ENCODE measurements at regions not wholly inside any gene's neighbourhood (a gene's known extent, or its start where the extent isn't known, plus 50 kb on each side); places are given as distances from the start of the nearest gene placed in this dataset.

DNA sequence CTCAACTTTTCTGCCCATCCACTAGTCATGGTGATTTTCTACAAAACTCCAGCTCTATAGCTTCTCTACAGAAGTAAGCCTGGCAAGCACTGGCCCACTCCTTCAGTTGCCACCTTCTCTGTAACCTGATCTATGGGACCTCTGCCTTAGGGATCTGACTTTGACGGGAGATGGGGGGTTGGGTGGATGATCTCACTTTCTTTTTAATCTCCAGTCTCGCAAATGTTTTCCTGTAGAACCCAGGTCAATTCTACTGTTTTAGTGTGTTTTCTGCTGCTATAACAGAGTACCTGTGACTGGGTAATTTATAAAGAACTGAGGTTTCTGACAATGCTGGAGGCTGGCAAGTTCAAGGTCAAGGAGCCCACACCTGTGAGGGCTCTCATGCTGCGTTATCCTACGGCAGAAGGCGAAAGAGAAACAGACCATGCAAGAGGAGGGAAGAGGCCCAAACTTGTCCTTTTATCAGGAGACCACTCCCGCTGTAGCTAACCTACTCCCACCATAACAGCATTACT is 189.9 kb upstream of the THRB start (continued):
- TF ChIP-seq, protein P1, sequence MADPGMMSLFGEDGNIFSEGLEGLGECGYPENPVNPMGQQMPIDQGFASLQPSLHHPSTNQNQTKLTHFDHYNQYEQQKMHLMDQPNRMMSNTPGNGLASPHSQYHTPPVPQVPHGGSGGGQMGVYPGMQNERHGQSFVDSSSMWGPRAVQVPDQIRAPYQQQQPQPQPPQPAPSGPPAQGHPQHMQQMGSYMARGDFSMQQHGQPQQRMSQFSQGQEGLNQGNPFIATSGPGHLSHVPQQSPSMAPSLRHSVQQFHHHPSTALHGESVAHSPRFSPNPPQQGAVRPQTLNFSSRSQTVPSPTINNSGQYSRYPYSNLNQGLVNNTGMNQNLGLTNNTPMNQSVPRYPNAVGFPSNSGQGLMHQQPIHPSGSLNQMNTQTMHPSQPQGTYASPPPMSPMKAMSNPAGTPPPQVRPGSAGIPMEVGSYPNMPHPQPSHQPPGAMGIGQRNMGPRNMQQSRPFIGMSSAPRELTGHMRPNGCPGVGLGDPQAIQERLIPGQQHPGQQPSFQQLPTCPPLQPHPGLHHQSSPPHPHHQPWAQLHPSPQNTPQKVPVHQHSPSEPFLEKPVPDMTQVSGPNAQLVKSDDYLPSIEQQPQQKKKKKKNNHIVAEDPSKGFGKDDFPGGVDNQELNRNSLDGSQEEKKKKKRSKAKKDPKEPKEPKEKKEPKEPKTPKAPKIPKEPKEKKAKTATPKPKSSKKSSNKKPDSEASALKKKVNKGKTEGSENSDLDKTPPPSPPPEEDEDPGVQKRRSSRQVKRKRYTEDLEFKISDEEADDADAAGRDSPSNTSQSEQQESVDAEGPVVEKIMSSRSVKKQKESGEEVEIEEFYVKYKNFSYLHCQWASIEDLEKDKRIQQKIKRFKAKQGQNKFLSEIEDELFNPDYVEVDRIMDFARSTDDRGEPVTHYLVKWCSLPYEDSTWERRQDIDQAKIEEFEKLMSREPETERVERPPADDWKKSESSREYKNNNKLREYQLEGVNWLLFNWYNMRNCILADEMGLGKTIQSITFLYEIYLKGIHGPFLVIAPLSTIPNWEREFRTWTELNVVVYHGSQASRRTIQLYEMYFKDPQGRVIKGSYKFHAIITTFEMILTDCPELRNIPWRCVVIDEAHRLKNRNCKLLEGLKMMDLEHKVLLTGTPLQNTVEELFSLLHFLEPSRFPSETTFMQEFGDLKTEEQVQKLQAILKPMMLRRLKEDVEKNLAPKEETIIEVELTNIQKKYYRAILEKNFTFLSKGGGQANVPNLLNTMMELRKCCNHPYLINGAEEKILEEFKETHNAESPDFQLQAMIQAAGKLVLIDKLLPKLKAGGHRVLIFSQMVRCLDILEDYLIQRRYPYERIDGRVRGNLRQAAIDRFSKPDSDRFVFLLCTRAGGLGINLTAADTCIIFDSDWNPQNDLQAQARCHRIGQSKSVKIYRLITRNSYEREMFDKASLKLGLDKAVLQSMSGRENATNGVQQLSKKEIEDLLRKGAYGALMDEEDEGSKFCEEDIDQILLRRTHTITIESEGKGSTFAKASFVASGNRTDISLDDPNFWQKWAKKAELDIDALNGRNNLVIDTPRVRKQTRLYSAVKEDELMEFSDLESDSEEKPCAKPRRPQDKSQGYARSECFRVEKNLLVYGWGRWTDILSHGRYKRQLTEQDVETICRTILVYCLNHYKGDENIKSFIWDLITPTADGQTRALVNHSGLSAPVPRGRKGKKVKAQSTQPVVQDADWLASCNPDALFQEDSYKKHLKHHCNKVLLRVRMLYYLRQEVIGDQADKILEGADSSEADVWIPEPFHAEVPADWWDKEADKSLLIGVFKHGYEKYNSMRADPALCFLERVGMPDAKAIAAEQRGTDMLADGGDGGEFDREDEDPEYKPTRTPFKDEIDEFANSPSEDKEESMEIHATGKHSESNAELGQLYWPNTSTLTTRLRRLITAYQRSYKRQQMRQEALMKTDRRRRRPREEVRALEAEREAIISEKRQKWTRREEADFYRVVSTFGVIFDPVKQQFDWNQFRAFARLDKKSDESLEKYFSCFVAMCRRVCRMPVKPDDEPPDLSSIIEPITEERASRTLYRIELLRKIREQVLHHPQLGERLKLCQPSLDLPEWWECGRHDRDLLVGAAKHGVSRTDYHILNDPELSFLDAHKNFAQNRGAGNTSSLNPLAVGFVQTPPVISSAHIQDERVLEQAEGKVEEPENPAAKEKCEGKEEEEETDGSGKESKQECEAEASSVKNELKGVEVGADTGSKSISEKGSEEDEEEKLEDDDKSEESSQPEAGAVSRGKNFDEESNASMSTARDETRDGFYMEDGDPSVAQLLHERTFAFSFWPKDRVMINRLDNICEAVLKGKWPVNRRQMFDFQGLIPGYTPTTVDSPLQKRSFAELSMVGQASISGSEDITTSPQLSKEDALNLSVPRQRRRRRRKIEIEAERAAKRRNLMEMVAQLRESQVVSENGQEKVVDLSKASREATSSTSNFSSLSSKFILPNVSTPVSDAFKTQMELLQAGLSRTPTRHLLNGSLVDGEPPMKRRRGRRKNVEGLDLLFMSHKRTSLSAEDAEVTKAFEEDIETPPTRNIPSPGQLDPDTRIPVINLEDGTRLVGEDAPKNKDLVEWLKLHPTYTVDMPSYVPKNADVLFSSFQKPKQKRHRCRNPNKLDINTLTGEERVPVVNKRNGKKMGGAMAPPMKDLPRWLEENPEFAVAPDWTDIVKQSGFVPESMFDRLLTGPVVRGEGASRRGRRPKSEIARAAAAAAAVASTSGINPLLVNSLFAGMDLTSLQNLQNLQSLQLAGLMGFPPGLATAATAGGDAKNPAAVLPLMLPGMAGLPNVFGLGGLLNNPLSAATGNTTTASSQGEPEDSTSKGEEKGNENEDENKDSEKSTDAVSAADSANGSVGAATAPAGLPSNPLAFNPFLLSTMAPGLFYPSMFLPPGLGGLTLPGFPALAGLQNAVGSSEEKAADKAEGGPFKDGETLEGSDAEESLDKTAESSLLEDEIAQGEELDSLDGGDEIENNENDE (IDR thresholded peaks at IDR 0.05; ENCODE audit: insufficient replicate concordance, low read length), result no peak
- TF ChIP-seq SP4 (IDR thresholded peaks at IDR 0.05; ENCODE audit: low read length) (no peak), TCF12 (IDR thresholded peaks at IDR 0.05; ENCODE audit: low read depth, low read length) (no peak), POLR2A (IDR thresholded peaks at IDR 0.05; ENCODE audit: control extremely low read depth in 1 of 2, low read depth in 2 of 2, low read length in 2 of 2) (no peak), RBBP5 (IDR thresholded peaks at IDR 0.05; ENCODE audit: borderline replicate concordance, low read depth, low read length) (peak; percentile 82; the same call in 1 of the 2 replicates), FOSL1 (IDR thresholded peaks at IDR 0.05; ENCODE audit: insufficient read depth, low read depth, low read length) (no peak)
- TF ChIP-seq, protein P2, sequence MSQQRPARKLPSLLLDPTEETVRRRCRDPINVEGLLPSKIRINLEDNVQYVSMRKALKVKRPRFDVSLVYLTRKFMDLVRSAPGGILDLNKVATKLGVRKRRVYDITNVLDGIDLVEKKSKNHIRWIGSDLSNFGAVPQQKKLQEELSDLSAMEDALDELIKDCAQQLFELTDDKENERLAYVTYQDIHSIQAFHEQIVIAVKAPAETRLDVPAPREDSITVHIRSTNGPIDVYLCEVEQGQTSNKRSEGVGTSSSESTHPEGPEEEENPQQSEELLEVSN (IDR thresholded peaks at IDR 0.05), result no peak
- TF ChIP-seq, protein P3, sequence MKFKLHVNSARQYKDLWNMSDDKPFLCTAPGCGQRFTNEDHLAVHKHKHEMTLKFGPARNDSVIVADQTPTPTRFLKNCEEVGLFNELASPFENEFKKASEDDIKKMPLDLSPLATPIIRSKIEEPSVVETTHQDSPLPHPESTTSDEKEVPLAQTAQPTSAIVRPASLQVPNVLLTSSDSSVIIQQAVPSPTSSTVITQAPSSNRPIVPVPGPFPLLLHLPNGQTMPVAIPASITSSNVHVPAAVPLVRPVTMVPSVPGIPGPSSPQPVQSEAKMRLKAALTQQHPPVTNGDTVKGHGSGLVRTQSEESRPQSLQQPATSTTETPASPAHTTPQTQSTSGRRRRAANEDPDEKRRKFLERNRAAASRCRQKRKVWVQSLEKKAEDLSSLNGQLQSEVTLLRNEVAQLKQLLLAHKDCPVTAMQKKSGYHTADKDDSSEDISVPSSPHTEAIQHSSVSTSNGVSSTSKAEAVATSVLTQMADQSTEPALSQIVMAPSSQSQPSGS (IDR thresholded peaks at IDR 0.05; ENCODE audit: low read length), result peak; percentile 77; the same call in 1 of the 2 replicates
- TF ChIP-seq, protein P4, sequence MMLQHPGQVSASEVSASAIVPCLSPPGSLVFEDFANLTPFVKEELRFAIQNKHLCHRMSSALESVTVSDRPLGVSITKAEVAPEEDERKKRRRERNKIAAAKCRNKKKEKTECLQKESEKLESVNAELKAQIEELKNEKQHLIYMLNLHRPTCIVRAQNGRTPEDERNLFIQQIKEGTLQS (IDR thresholded peaks at IDR 0.05; ENCODE audit: insufficient read depth, low read depth, low read length), result no peak

All from H1 (cell line).